Fibroblast of skin of back (primary cell): ENCODE measurements at regions not wholly inside any gene's neighbourhood (a gene's known extent, or its start where the extent isn't known, plus 50 kb on each side); places are given as distances from the start of the nearest gene placed in this dataset.
"Not testable (repeated sequence)": the region's sequence is repeated elsewhere in the genome, so short reads cannot be mapped to it uniquely, and the experiment has no call there.

Experiments
- DNase-seq: peaks from one replicate; pipeline ENCODE4 v3.0.0-alpha.2; 2013

DNA sequence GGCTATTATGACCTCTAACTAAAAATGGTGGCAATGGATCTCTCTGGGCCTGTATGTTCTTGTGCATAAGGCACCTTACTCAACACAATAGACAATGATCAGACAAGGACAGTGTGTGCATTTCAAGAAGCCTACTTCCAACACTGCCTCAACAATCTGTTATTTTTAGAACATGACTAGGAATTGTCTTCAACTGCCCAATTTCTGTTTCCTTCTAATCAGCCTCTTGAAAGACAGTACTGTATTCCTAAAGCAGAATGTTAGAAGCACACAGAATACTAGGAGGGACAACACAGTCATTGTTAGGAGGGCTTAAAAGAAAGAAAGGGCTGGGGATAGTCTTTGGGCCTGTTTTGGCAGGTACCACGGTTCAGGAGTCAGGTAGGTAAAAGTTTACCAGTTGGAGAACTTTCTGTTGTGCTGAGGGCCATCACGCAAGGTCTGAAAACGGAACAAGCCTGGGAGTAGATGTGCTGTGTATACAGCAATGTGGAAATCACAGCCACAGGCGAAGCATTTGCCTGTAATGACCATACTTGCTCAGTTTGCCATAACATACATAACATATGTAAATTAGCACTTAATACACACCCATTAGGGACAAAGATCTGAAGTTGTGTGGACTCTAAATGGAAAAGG is 100.8 kb upstream of the ATXN3L start:
- DNase-seq: no peak

DNA sequence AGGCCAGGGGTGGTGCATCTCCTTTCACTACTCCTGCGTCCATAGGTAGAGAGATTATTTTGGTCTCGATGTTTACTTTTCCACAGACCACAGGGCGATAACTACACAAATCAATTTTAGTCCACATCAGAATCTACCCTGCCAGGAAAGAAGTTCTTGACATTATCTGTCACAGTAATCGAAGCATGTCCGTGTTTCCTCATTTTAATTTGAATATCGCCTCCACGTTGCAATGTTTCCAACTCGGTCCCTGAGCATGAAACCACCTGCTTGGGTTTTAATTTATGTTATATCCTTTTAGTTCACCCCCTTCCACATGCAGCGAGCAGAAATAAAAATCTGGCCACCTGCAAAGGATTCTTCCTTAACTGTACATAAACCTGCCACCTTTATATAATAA is 100.1 kb upstream of the ATXN3L start:
- DNase-seq: no peak

DNA sequence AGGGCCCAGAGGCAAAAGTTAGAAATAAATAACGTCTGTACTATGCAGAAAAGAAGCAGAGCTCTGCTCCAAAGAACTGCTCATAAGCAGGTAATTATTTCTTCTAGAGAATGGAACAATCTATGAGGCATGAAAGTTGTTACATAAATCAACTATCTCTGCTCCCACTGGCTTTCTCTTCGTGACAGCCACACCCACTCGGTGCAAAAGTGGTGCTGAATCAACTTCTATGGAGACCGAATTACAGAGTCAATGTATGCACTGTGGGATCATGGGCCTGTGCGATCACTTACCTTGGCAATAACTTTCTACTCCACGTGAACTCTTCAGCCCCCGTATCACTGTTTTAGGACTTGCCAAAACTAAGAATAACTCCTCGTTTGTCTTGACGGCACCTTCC is 99.4 kb upstream of the ATXN3L start:
- DNase-seq: no peak

DNA sequence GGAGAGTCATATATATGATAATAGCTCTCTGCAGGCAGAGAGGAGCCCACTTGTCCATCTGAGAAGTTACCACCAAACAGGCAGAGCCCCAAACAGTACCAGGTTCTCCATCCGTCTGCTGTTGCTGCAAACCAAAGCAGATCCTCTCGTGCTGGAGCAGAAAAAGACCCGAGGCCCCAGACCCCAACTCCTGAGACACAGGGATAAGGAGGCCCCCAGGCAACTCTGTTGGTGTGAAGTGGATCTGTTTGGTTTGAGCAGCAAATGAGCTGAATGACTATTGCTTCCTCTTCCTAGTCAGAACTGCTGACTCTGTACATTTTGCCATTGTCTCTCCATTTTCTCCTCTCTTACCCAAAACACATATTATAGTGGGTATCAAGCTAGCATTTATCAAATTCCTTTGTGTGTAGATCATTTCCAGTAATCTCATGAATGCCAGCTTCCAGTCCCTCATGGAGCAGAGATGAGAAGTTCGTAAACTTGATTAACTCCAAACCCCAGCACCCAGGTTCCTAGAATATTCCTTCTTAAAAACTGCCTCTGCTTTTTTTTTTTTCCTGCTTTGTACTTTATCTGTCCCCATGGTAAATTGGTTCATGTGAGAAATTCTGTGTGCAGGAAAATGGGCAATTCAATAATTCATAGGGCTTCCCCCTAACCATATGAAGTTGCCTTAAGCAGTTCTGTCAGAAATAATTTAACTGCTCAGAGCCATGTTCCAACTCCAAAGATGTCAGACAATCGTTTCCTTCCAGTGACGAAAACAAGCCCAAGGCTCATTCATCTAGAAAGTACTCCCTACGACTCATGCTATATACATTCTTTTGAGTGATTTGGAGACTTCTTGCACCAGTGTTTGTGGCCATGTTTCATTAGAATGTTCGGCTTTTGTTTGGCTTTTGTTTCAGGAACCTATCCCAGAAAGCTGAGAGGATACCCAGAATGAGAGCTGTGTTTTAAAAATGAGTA is 98.6 kb upstream of the ATXN3L start:
- DNase-seq: peak; percentile 77

DNA sequence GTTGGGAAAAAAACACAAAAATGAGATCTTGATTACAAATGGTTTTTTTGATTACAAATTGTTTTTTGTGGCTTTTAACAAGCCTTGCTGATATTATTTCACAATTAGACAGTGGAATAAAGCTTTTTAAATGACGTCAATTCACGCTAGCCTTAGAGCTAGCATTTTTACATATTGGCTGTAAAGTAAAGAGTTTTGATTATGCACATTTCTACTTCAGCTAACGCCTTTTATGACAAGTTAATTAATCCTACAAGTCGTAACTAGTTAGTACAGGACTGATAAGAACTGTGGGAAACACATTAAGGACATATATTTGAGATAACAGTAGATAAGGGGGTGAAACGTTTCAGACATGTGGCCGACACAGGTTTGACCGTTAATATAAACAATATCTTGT is 95.7 kb upstream of the ATXN3L start:
- DNase-seq: no peak

DNA sequence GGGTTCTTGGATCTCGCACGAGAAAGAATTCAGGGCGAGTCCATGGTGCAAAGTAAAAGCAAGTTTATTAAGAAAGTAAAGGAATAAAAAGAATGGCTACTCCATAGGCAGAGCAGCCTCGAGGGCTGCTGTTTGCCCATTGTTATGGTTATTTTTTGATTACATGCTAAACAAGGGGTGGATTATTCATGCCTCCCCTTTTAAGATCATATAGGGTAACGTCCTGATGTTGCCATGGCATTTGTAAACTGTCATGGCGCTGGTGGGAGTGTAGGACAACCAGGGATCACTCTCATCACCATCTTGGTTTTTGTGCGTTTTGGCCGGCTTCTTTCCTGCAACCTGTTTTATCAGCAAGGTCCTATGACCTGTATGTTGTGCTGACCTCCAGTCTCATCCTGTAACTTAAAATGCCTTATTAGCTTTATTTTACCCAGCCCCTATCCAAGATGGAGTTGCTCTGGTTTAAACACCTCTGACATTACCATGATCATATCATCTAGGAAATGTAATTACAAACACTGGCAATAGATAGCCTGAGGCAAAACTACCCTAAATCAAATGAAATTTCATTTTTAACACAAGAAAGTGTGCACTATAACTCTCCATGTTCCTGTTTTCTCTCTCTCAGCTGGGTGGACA is 94.3 kb upstream of the ATXN3L start:
- no peak for DNase-seq

DNA sequence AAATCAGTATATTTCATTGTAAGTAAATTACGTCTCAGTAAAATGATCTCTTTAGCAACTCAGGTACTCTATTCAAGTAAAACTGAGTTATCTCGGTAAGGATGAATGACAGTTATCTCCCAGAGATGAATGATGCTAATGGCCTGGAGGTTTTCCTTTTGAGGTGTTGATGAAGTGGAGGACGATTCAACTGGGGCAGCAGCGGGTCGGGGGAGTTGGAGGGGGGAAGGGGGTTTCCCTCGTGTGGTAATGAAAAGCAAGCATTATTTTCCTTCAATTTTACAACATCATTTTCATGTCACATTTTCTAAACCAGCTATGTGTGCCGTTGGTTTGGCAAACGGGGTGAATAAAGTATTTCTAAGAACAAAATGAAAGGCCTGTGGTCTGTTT is 92.4 kb upstream of the ATXN3L start:
- no peak for DNase-seq

DNA sequence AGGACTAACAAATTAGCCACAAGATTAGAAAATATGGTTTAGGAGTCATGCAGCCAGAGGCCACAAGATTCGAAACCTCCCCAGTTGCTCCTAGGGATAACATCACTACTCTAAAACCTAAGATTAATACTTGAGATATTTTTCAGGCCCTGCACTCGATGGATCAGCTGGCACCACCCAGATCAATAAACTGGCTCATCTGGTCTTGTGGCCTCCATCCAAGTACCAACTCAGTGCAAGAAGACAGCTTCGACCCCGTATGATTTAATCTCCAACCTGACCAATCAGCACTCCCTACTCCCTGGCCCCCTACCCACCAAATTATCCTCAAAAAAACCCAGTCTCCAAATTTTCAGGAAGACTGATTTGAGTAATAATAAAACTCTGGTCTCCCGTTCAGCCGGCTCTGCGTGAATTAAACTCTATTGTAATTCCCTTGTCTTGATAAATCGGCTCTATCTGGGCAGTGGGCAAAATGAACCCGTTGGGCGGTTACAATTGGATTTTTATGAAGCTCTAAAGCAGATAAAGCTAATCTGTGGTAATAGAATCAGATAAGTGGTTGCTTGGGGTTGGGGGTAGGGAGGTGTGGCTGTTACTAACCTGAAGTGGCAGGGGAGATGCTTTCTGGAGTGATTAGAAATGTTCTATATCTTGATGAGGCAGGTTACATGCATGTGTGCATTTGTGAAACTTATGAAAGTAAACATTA is 91.8 kb upstream of the ATXN3L start:
- no peak for DNase-seq

DNA sequence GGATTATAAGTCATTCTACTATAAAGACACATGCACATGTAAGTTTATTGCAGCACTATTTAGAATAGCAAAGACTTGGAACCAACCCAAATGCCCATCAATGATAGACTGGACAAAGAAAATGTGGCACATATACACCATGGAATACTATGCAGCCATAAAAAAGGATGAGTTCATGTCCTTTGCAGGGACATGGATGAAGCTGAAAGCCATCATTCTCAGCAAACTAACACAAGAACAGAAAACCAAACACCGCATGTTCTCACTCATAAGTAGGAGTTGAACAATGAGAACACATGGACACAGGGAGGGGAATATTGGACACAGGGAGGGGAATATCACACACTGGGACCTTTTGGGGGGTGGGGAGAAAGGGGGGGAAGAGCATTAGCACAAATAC is 88.7 kb upstream of the ATXN3L start:
- not testable (repeated sequence) for DNase-seq

DNA sequence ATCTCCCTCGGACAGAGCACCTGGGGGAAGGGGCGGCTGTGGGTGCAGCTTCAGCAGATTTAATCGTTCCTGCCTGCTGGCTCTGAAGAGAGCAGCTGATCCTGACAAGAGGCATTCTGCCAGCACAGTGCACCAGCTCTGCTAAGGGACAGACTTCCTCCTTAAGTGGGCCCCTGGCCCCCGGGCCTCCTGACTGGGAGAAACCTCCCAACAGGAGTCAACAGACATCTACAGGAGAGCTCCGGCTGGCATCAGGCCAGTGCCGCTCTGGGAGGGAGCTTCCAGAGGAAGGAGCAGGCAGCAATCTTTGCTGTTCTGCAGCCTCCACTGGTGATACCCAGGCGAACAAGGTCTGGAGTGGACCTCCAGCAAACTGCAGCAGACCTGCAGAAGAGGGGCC is 84.9 kb upstream of the ATXN3L start:
- DNase-seq: not testable (repeated sequence)

DNA sequence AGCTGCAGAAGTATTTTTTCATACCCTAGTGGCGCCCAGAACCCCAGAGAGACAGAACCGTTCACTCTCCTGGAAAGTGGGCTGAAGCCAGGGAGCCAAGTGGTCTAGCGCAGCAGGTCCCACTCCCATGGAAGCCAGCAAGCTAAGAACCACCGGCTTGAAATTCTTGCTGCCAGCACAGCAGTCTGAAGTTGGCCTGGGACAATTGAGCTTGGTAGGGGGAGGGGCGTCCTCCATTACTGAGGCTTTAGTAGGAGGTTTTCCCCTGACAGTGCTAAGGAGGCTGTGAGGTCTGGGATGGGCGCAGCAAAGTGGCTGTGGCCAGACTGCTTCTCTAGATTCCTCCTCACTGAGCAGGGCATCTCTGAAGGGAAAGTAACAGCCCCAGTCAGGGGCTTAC is 84.5 kb upstream of the ATXN3L start:
- no peak for DNase-seq

DNA sequence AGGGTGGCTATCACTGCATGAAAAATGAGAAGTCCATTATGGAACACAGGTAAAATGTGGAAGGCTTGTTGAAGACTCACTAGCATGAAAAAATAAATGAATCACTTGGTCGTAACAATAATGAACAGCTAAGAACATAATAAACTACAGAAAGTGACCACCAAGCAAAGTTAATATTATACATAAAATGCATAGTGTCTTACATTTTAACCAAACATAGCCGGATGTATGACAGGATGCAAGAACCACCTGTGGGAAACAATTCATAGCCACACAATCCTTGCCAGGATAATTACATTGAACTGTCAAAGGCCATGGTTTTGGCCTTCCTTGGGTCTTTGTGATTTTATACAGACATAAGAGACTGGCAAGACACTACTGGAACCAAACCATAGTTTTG is 81.9 kb upstream of the ATXN3L start:
- no peak for DNase-seq

DNA sequence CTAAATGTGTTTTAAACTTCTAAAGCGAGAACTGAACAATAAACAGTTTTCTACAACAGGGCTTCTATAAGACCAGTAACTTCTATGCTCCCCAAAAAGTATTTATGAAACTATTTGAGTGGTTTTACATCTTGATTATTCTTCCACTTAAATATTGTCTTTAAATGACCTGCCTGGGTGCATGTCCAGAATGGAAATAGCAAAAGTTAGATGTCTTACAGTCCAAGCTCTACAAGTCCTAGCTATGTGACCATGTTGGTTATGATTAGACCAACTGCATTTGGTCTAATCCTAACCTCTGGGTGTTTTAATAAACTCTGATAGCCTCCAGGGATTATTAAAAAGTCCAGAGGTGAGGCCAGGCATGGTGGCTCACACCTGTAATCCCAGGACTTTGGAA is 79.0 kb upstream of the ATXN3L start:
- DNase-seq: no peak

DNA sequence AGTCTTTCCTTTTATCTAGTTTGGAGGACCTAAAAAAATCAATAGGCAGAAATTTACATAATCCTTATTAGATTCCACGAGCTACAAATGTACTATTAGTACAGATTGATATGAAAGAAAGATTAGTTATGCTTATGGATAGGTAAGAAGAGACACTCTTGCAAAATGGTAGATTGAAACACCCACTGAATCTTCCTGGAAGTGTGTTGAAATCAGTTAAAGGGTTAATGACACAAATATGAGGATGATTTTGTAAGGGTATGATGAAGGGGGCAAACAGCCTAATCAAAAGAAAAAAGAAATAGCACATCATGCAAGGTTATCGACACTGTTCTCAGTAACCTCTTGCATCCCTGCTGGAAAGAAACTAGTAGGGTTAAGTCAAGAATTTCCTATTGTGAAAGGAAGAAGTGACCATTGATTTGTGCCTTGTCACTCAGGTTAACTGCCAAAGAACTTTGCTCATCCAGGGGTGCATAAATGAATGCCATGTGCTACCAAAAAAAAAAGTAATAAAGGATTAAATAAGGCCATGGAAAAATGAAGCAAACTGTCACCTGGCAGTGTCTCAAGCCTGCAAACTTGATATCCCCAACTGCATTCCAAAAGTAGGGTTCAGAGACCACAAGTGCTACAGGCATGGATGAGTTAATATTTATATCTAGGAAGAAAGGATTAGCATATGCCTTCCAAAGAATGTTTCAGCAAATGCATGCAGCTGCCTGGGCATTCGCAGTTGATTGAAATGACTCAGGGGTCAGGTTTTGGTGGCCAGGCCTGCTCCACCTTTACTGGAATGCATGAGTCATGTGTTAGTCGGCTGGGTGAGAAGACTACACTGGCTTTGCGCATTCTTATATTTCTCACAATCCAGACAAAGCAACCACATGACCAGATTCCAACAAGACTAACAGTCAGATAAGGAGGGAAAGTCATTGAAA is 78.3 kb upstream of the ATXN3L start:
- DNase-seq: peak; percentile 99

DNA sequence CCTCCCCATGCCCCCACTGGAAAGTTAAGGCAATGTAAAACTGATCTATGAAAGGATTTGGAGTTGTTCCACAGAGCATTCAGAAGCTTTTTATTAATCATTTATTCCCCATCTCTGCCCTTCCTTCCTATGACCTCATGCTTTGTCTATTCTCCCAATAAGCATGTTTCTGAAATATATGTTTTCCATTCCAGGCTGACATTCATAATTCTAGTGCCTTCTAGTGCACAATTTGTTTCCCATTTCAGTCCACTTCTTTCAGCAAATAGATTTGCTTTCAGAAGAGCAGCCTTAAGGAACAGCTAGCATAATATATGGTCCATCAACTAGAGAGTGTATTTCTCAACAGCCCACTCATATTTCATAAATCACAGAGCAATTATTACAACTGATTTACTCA is 77.1 kb upstream of the ATXN3L start:
- DNase-seq: peak; percentile 87

DNA sequence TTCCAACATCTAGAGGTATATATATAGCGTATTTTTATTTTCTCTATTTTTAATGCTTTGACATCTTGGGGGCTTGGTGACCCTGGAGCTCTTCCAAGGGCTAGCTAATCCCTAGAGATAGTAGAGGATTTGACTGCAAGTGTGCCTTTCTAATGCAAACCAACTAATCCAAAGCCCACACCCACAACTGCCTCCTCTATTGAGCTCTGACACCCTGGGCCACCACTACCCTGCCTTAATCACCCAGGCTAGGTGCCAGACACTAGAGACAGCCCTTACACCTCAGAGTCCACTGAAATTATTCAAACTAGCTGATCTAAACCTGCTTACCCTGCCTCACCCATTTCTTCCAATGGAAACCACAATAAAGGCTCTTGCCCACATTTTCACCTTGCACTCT is 69.6 kb upstream of the ATXN3L start:
- no peak for DNase-seq

DNA sequence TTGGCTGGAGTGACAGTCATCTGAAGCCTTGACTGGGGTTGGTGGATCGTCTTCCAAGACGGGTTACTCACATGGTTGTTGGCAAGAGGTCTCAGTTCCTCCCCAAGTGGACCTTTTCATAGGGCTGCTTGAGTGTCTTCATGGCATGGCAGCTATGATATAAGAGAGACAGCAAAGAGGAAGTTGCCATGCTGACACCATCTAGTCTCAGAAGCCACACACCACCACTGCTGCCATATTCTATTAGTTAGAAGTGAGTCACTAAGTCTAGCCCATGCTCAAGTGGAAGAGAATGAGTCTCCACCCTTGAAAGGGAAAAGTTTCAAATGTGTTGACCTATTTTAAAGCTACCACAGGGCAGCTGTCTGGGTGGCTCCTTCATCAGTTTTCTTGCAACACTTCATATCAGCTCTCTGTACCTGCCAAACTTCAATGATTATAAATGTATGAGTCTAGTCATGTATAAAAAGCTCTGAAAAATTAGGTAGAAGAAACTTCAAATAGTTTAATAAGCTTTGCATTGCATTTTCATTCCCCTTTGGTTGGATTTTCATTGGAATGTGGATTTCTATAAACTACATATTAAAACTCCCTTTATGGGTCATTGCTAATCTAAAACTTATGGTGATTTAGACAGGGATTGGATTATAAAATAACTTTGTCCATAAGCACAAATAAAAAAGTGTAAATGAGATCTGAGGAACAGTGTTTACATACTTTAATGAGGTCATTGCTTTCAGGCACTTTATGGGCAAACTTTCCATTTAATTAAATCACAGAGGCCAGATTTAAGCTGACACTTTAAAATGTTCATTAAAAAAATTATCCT is 68.0 kb upstream of the ATXN3L start:
- peak; percentile 74 for DNase-seq

DNA sequence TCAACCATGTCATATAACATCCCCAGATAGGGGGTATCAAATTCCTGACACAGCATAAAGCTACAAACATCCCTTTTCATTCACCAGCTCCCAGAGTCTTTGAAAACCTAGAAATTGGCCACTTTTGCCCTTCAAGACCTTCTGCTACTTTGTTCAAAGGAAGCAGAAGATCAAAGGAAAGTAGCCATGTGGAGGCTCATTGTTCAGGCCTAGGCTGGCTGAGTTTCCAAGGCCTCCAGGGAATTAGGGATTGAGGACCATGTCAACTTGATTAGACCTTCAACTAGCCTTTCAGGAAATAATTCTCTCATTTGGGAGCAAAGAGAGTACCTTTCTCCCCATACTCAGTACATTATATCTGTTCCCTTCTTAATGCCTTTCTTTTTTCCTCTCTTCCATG is 66.8 kb upstream of the ATXN3L start:
- no peak for DNase-seq

DNA sequence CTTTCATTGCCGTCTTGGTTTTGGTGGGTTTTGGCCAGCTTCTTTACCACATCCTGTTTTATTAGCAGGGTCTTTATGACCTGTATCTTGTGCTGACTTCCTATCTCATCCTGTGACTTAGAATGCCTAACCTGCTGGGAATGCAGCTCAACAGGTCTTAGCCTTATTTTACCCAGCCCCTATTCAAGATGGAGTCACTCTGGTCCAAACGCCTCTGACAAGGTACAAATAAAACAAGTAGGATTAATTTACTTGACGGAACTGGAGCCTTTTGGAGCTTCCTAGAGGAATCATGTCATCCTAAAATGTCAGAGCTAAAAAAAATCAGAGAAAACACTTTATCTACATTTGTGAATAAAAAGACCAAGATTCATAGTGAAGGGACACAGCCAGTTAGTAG is 66.2 kb upstream of the ATXN3L start:
- no peak for DNase-seq

DNA sequence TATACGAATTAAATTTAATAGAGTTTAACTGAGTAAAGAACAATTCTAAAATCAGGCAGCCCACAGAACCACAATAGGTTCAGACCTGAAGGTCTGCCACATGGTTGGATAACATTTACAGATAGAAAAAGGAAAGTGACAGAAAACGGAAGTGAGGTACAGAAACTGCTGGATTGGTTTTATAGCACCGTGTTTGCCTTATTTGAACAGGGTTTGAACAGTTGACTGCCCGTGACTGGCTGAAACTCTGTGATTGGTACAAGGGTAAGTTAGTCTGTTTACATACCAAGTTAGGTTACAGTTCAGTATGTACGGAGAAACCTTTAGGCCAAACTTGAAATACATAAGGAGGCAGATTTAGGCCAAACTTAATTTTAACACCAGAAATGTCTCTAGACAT is 64.1 kb upstream of the ATXN3L start:
- no peak for DNase-seq

DNA sequence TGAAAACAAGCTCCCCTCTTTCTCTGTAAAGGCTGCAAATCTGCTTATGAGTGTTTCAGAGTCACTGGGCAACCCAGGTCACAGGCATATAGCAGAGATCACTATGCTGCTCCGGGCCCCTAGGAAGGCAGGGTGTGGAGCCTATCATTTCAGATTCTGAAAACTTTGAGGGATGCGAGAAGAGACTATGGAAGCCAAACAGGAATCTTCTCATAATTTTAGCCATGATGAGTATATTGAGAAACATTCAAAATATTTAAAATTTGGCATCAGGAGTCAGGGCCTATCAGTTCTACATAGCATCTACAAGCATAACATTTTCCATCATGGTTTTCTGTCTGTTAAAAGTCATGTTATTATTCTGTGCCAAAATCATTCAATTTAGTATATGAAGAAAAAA is 61.7 kb upstream of the ATXN3L start:
- peak; percentile 87 for DNase-seq
